GM12878 (cell line): ENCODE measurements at regions not wholly inside any gene's neighbourhood (a gene's known extent, or its start where the extent isn't known, plus 50 kb on each side); places are given as distances from the start of the nearest gene placed in this dataset.

Source experiments
- ATAC-seq: fragments of 200-7000 bp; cut with Tn5 transposase; 3 replicates; pipeline ENCODE4 v1.9.1; 2020; ENCODE audit warnings: mild to moderate bottlenecking, moderate library complexity
- BruUV-seq: library from RNA; stranded (reverse); fragments of 400-500 nt; replicated peaks from 2 replicates; lab custom pipeline; 2021; lab: Mats Ljungman, UMichigan
- CTCF ChIA-PET: fragments of 300-600 bp; sonication (Branson Sonifier 250); formaldehyde crosslinking; extraction: SDS; loops from one replicate; lab custom pipeline; 2021; ENCODE audit warnings: inconsistent platforms; lab: Yijun Ruan, JAX
- POLR2A ChIA-PET: fragments of 350-600 bp; formaldehyde crosslinking; extraction: SDS; loops from one replicate; lab custom pipeline; 2021; ENCODE audit warnings: inconsistent platforms; lab: Charles Lee
- RAD21 ChIA-PET: fragments of 300-600 bp; sonication (Branson Sonifier 250); formaldehyde crosslinking; loops from one replicate; lab custom pipeline; 2023; ENCODE audit warnings: antibody characterized with exemption; ENCODE audit not compliant: unreplicated experiment; lab: Charles Lee
- SMC1A ChIA-PET: fragments of 300-600 bp; sonication (Branson Sonifier 250); formaldehyde crosslinking; loops from one replicate; lab custom pipeline; 2023; ENCODE audit not compliant: unreplicated experiment, uncharacterized antibody; lab: Charles Lee
- DNase-seq: peaks from one replicate; pipeline ENCODE4 v3.0.0-alpha.2; 2011; ENCODE audit warnings: low read depth, low spot score
- FAIRE-seq: peaks from 3 replicates; lab custom pipeline; 2011; peaks lifted over from hg19 to GRCh38; lab: Jason Lieb, UNC
- H2AFZ ChIP-seq: 2 replicates; pipeline ENCODE4 v1.6.0; 2011; ENCODE audit warnings: low read depth, low read length, control low read depth; ENCODE audit not compliant: control insufficient read depth
- H3K27ac ChIP-seq: 2 replicates; pipeline ENCODE4 v1.5.1; 2011; ENCODE audit warnings: control low read depth; ENCODE audit not compliant: control insufficient read depth, insufficient read depth
- H3K27me3 ChIP-seq, 2 experiments: replicated peaks in 1 of 2; 2 replicates each; pipeline versions ENCODE4 v1.6.0 to v1.6.1; 2011; ENCODE audit warnings: low read length in 1 of 2; ENCODE audit not compliant: control insufficient read depth in 2 of 2, insufficient read depth in 2 of 2
- H3K36me3 ChIP-seq, 2 experiments: 2 replicates each; pipeline ENCODE4 v1.5.1; 2011; ENCODE audit warnings: low read length in 1 of 2; ENCODE audit not compliant: control insufficient read depth in 2 of 2, insufficient read depth in 2 of 2
- H3K4me1 ChIP-seq: 2 replicates; pipeline ENCODE4 v1.6.1; 2011; ENCODE audit warnings: mild to moderate bottlenecking, low read length, moderate library complexity, mixed read lengths; ENCODE audit not compliant: control insufficient read depth, insufficient read depth
- H3K4me2 ChIP-seq: 2 replicates; pipeline ENCODE4 v1.6.0; 2011; ENCODE audit warnings: control low read depth; ENCODE audit not compliant: control insufficient read depth, insufficient read depth
- H3K4me3 ChIP-seq: fragments of 200-600 bp; sonication (generic); 2 replicates; pipeline ENCODE4 v1.5.1; 2016
- H3K79me2 ChIP-seq: 2 replicates; pipeline ENCODE4 v1.6.0; 2011; ENCODE audit warnings: low read length; ENCODE audit not compliant: control insufficient read depth, insufficient read depth
- H3K9ac ChIP-seq: 2 replicates; pipeline ENCODE4 v1.8.0; 2011; ENCODE audit warnings: low read length, control low read depth, mixed read lengths; ENCODE audit not compliant: control insufficient read depth, insufficient read depth
- H3K9me3 ChIP-seq: replicated peaks from 3 replicates; pipeline ENCODE4 v1.5.1; 2011; ENCODE audit warnings: mild to moderate bottlenecking, low read length; ENCODE audit not compliant: control insufficient read depth, insufficient read depth
- H4K20me1 ChIP-seq: 2 replicates; pipeline ENCODE4 v1.6.0; 2011; ENCODE audit not compliant: control insufficient read depth, insufficient read depth
- BCLAF1 ChIP-seq: fragments of 450-650 bp; IDR thresholded peaks from 2 replicates; pipeline ENCODE4 v1.6.1; 2017; ENCODE audit warnings: antibody characterized with exemption, mild to moderate bottlenecking, moderate library complexity
- CBFB ChIP-seq: IDR thresholded peaks from 2 replicates; pipeline ENCODE4 v1.6.1; 2016; ENCODE audit warnings: antibody characterized with exemption, low read depth
- CBX3 ChIP-seq: fragments of 200-600 bp; sonication (generic); IDR thresholded peaks from 2 replicates; pipeline ENCODE4 v1.6.1; 2016; ENCODE audit warnings: low read depth, borderline replicate concordance
- CREM ChIP-seq: IDR thresholded peaks from 2 replicates; pipeline ENCODE4 v1.6.1; 2014; ENCODE audit warnings: antibody characterized with exemption, low read depth
- EGR1 ChIP-seq, 2 experiments: IDR thresholded peaks; 1 replicate in 1 of 2; 2 replicates in 1 of 2; pipeline ENCODE4 v1.6.1; 2011 to 2012; ENCODE audit warnings: low read depth in 2 of 2, low read length in 2 of 2, borderline replicate concordance in 1 of 2, mild to moderate bottlenecking in 1 of 2, moderate library complexity in 1 of 2
- ELK1 ChIP-seq: IDR thresholded peaks from 2 replicates; pipeline ENCODE4 v1.6.1; 2012; ENCODE audit warnings: low read depth, low read length, improper control_type of control experiment
- IRF5 ChIP-seq: fragments of 450-650 bp; IDR thresholded peaks from 2 replicates; pipeline ENCODE4 v1.6.1; 2017; ENCODE audit warnings: borderline replicate concordance
- LARP7 ChIP-seq: fragments of 450-650 bp; IDR thresholded peaks from 2 replicates; pipeline ENCODE4 v1.6.1; 2017; ENCODE audit warnings: mild to moderate bottlenecking
- MTA3 ChIP-seq: IDR thresholded peaks from 2 replicates; pipeline ENCODE4 v1.6.1; 2012; ENCODE audit warnings: low read length, inconsistent platforms, borderline replicate concordance
- MYC ChIP-seq: IDR thresholded peaks from 2 replicates; pipeline ENCODE4 v1.6.1; 2011; ENCODE audit warnings: mild to moderate bottlenecking, low read length, moderate library complexity, inconsistent platforms; ENCODE audit not compliant: insufficient read depth, insufficient replicate concordance, insufficient read length, severe bottlenecking
- NFYA ChIP-seq: IDR thresholded peaks from 2 replicates; pipeline ENCODE4 v1.6.1; 2011; ENCODE audit warnings: low read depth, mild to moderate bottlenecking, low read length, improper control_type of control experiment, borderline replicate concordance
- NRF1 ChIP-seq: conservative IDR thresholded peaks from 2 replicates; pipeline ENCODE4 v1.6.1; 2011; ENCODE audit warnings: mild to moderate bottlenecking, low read depth, low read length, improper control_type of control experiment
- PML ChIP-seq: IDR thresholded peaks from 2 replicates; pipeline ENCODE4 v1.6.1; 2012; ENCODE audit warnings: low read length, inconsistent platforms
- POLR2AphosphoS5 ChIP-seq: IDR thresholded peaks from 2 replicates; pipeline ENCODE4 v1.6.1; 2011; ENCODE audit warnings: mild to moderate bottlenecking, low read length, inconsistent platforms
- RBBP5 ChIP-seq: fragments of 200-600 bp; sonication (generic); conservative IDR thresholded peaks from 2 replicates; pipeline ENCODE4 v1.6.1; 2016
- SP1 ChIP-seq: IDR thresholded peaks from one replicate; pipeline ENCODE4 v1.6.1; 2011; ENCODE audit warnings: low read depth, low read length
- SPI1 ChIP-seq: IDR thresholded peaks from 2 replicates; pipeline ENCODE4 v1.6.1; 2011; ENCODE audit warnings: low read depth, mild to moderate bottlenecking, low read length, moderate library complexity, borderline replicate concordance; ENCODE audit not compliant: insufficient read depth
- TAF1 ChIP-seq: IDR thresholded peaks from 2 replicates; pipeline ENCODE4 v1.6.1; 2011; ENCODE audit warnings: mild to moderate bottlenecking, low read depth, low read length, borderline replicate concordance
- ZNF622 ChIP-seq: fragments of 450-650 bp; IDR thresholded peaks from 2 replicates; pipeline ENCODE4 v1.6.1; 2017; ENCODE audit warnings: mild to moderate bottlenecking, inconsistent platforms
- WGBS: methylation state at CpG from one replicate; pipeline ENCODE4 v1.1.6; 2016; ENCODE audit warnings: low lambda C conversion rate; ENCODE audit not compliant: insufficient replicate concordance, insufficient coverage; ENCODE audit errors: missing lambda C conversion rate; 5-methylcytosine and 5-hydroxymethylcytosine counted together
- in situ Hi-C: fragments of 300-500 bp; cut with MboI; formaldehyde crosslinking; loops from 9 replicates; pipeline ENCODE4 v1.14.3; 2018; ENCODE audit warnings: mixed read lengths
- intact Hi-C: fragments of 100-400 bp; cut with micrococcal nuclease; formaldehyde crosslinking; loops from one replicate; pipeline ENCODE4 v1.14.2; 2022; ENCODE audit not compliant: unreplicated experiment

GRCh38 chr17:79517827-79518584 lies 92.8 kb downstream of the RBFOX3 start:
- no peak overlapping the region for H3K27ac ChIP-seq
- no peak for TF ChIP-seq IRF5
- TF ChIP-seq ELK1, result no peak
- TF ChIP-seq MYC, result no peak
- no peak for TF ChIP-seq MTA3
- TF ChIP-seq ZNF622, result no peak
- no peak for TF ChIP-seq BCLAF1
- TF ChIP-seq PML, result no peak
- TF ChIP-seq NRF1, result no peak
- no peak for TF ChIP-seq CBX3
- no peak for TF ChIP-seq NFYA
- TF ChIP-seq TAF1, result no peak
- no peak for TF ChIP-seq SPI1
- TF ChIP-seq CREM, result no peak
- no peak for TF ChIP-seq RBBP5
- TF ChIP-seq POLR2AphosphoS5, result no peak
- TF ChIP-seq SP1, result no peak
- TF ChIP-seq LARP7, result no peak
- no peak for TF ChIP-seq CBFB
- TF ChIP-seq EGR1 (IDR thresholded peaks at IDR 0.05; ENCODE audit: borderline replicate concordance in 1 of 2, low read depth in 2 of 2, low read length in 2 of 2), result no peak
- no peak overlapping the region for H3K9ac ChIP-seq
- ChIA-PET RAD21 (no interaction called here), POLR2A (interaction anchor here (0.7 kb wide), 1 partner anchor 306 kb away, joined by 3 read pairs; no protein-coding TSS in a partner anchor), CTCF (interaction anchor here (1.6 kb wide), 1 partner anchor 28 kb away, joined by 3 read pairs; no protein-coding TSS in a partner anchor), SMC1A (no interaction called here)
- H3K4me2 ChIP-seq, result no peak overlapping the region
- FAIRE-seq, result no peak
- H3K4me1 ChIP-seq, result no peaks in the 10 kb centered on the region
- no peak overlapping the region for H2AFZ ChIP-seq
- H4K20me1 ChIP-seq, result no peaks in the 10 kb centered on the region
- H3K4me3 ChIP-seq, result no peak overlapping the region
- intact Hi-C loops, result no loop called here
- no peaks in the 10 kb centered on the region for H3K36me3 ChIP-seq
- ATAC-seq, result no peak
- H3K27me3 ChIP-seq, result peaks cover 4 to 10% of the 10 kb centered on the region in 2 experiments; a peak in 3 of 4 replicates
- DNase-seq, result no peak
- no peaks in the 10 kb centered on the region; the same call in 2 of the 3 replicates for H3K9me3 ChIP-seq
- no peaks in the 10 kb centered on the region for H3K79me2 ChIP-seq
- WGBS, result 24% methylated on average over 24 of the region's 24 CpGs
- no TSS peak for BruUV-seq
- in situ Hi-C loops, result no loop called here
